ENCODE measurements at regions not wholly inside any gene's neighbourhood (a gene's known extent, or its start where the extent isn't known, plus 50 kb on each side); places are given as distances from the start of the nearest gene placed in this dataset.

GRCh38 chr18:44180683-44181082, 500.0 kb upstream of the SETBP1 start:
- TF ChIP-seq, protein P1, sequence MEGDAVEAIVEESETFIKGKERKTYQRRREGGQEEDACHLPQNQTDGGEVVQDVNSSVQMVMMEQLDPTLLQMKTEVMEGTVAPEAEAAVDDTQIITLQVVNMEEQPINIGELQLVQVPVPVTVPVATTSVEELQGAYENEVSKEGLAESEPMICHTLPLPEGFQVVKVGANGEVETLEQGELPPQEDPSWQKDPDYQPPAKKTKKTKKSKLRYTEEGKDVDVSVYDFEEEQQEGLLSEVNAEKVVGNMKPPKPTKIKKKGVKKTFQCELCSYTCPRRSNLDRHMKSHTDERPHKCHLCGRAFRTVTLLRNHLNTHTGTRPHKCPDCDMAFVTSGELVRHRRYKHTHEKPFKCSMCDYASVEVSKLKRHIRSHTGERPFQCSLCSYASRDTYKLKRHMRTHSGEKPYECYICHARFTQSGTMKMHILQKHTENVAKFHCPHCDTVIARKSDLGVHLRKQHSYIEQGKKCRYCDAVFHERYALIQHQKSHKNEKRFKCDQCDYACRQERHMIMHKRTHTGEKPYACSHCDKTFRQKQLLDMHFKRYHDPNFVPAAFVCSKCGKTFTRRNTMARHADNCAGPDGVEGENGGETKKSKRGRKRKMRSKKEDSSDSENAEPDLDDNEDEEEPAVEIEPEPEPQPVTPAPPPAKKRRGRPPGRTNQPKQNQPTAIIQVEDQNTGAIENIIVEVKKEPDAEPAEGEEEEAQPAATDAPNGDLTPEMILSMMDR (IDR thresholded peaks at IDR 0.05) = no peak
- TF ChIP-seq POLR2A (IDR thresholded peaks at IDR 0.05) = no peak
- no peak for TF ChIP-seq EP300 (IDR thresholded peaks at IDR 0.05)
